ENCODE measurements at regions not wholly inside any gene's neighbourhood (a gene's known extent, or its start where the extent isn't known, plus 50 kb on each side); places are given as distances from the start of the nearest gene placed in this dataset.

- TF ChIP-seq, protein P1, sequence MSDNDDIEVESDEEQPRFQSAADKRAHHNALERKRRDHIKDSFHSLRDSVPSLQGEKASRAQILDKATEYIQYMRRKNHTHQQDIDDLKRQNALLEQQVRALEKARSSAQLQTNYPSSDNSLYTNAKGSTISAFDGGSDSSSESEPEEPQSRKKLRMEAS (IDR thresholded peaks at IDR 0.05; ENCODE audit: low read depth, low read length) = no peak
- no peak for TF ChIP-seq MYC (IDR thresholded peaks at IDR 0.05; ENCODE audit: low read depth, low read length)
- TF ChIP-seq CTCF (IDR thresholded peaks at IDR 0.05; ENCODE audit: low read depth, low read length) = no peak
- no peak for TF ChIP-seq POLR2A (IDR thresholded peaks at IDR 0.05; ENCODE audit: extremely low read depth, insufficient read length)
- no peak for DNase-seq (ENCODE audit: low read depth)
- no peak overlapping the region for H3K4me3 ChIP-seq (ENCODE audit: low read depth, low read length)
These were observed 796.7 kb downstream of the UQCRFS1 start for GRCh38 chr19:28416245-28416644.

GRCh38 chr19:28414748-28415147 lies 798.2 kb downstream of the UQCRFS1 start:
- TF ChIP-seq MYC (IDR thresholded peaks at IDR 0.05; ENCODE audit: low read depth, low read length) (no peak), POLR2A (IDR thresholded peaks at IDR 0.05; ENCODE audit: extremely low read depth, insufficient read length) (no peak), CTCF (IDR thresholded peaks at IDR 0.05; ENCODE audit: low read depth, low read length) (no peak)
- TF ChIP-seq, protein P1 (IDR thresholded peaks at IDR 0.05; ENCODE audit: low read depth, low read length) = no peak
- no peak overlapping the region for H3K4me3 ChIP-seq (ENCODE audit: low read depth, low read length)
- no peak for DNase-seq (ENCODE audit: low read depth)

GRCh38 chr19:28409859-28410258 lies 803.1 kb downstream of the UQCRFS1 start:
- DNase-seq (ENCODE audit: low read depth) = no peak
- no peak overlapping the region for H3K4me3 ChIP-seq (ENCODE audit: low read depth, low read length)
- no peak for TF ChIP-seq POLR2A (IDR thresholded peaks at IDR 0.05; ENCODE audit: extremely low read depth, insufficient read length)
- no peak for TF ChIP-seq CTCF (IDR thresholded peaks at IDR 0.05; ENCODE audit: low read depth, low read length)
- TF ChIP-seq MYC (IDR thresholded peaks at IDR 0.05; ENCODE audit: low read depth, low read length) = no peak
- TF ChIP-seq, protein P1 (IDR thresholded peaks at IDR 0.05; ENCODE audit: low read depth, low read length) = no peak

DNA sequence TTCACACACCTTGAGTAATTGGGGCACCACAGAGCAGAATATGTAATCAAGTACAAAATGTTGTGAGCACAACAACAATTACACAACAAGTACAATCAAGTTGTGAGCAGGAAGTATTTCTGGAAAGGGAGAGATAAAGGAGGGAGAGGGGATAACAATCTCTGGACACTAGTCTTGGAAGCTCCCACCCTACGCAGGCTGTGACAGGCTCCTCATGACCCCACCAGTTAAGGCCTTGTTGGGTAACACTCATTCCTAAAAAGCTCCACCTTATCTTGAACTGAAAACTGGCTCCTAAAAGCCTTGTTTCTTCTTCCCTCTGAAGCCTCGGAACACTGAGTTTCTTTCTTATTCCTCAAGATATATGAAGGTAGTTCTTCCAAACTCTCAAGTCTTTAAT lies 806.0 kb downstream of the UQCRFS1 start:
- TF ChIP-seq POLR2A (IDR thresholded peaks at IDR 0.05; ENCODE audit: extremely low read depth, insufficient read length) = no peak
- no peak for TF ChIP-seq CTCF (IDR thresholded peaks at IDR 0.05; ENCODE audit: low read depth, low read length)
- TF ChIP-seq MYC (IDR thresholded peaks at IDR 0.05; ENCODE audit: low read depth, low read length) = no peak
- TF ChIP-seq, protein P1 (IDR thresholded peaks at IDR 0.05; ENCODE audit: low read depth, low read length) = no peak
- no peak overlapping the region for H3K4me3 ChIP-seq (ENCODE audit: low read depth, low read length)
- no peak for DNase-seq (ENCODE audit: low read depth)

DNA sequence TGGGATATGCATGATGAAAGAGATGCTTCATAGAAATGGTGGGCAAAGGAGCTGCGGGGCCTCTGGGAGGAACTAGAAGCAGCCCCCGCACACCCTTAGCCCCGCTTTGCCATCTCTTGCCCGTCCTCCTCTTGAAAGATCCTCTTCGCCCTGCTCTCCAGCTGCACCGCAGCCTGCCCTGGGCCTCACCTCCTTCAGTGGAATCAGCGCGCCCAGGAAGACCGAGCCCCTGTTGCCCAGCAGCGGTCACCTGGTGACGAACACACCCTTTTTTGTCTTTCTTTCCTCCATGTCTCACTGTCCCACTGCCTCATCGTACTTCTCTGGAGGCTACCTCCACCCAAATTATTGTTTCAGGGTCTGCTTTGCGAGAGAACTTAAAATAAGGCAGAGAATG lies 807.6 kb downstream of the UQCRFS1 start:
- TF ChIP-seq, protein P1 (IDR thresholded peaks at IDR 0.05; ENCODE audit: low read depth, low read length) = no peak
- TF ChIP-seq MYC (IDR thresholded peaks at IDR 0.05; ENCODE audit: low read depth, low read length) = no peak
- TF ChIP-seq CTCF (IDR thresholded peaks at IDR 0.05; ENCODE audit: low read depth, low read length) = no peak
- no peak for TF ChIP-seq POLR2A (IDR thresholded peaks at IDR 0.05; ENCODE audit: extremely low read depth, insufficient read length)
- no peak for DNase-seq (ENCODE audit: low read depth)
- no peak overlapping the region for H3K4me3 ChIP-seq (ENCODE audit: low read depth, low read length)

DNA sequence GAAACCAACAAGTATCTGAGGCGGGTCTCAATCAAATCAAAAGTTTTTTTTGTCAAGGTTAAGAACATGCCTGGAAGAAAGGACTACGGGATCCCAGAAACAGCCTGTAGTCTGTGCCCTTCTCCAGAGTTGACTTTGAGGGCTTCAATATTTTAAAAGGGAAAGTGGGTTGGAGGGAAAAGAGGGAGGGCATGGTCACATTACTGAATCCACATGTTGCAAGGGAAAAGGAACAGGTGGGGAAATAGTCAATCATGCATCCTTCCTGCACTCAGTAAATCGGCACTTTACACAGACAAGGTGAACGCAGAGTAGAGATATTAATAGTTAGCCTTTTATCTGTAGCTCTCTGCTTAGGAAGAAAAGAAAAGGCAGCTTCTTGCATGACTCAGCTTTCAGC lies 808.5 kb downstream of the UQCRFS1 start:
- TF ChIP-seq CTCF (IDR thresholded peaks at IDR 0.05; ENCODE audit: low read depth, low read length) = no peak
- no peak for TF ChIP-seq POLR2A (IDR thresholded peaks at IDR 0.05; ENCODE audit: extremely low read depth, insufficient read length)
- TF ChIP-seq, protein P1 (IDR thresholded peaks at IDR 0.05; ENCODE audit: low read depth, low read length) = no peak
- TF ChIP-seq MYC (IDR thresholded peaks at IDR 0.05; ENCODE audit: low read depth, low read length) = no peak
- DNase-seq (ENCODE audit: low read depth) = no peak
- no peak overlapping the region for H3K4me3 ChIP-seq (ENCODE audit: low read depth, low read length)
